K562 (cell line): ENCODE measurements at regions not wholly inside any gene's neighbourhood (a gene's known extent, or its start where the extent isn't known, plus 50 kb on each side); places are given as distances from the start of the nearest gene placed in this dataset.

Experiments
- ATAC-seq: fragments of 200-7000 bp; cut with Tn5 transposase; 3 replicates; pipeline ENCODE4 v1.9.1; 2020; ENCODE audit warnings: moderate library complexity
- BruUV-seq: library from RNA; stranded (reverse); fragments of 400-500 nt; replicated peaks from 2 replicates; lab custom pipeline; 2021; lab: Mats Ljungman, UMichigan
- CTCF ChIA-PET: fragments of 300-600 bp; formaldehyde crosslinking; extraction: SDS; loops from one replicate; lab custom pipeline; 2021; ENCODE audit warnings: low intra/inter-chr PET ratio; lab: Yijun Ruan, JAX
- POLR2A ChIA-PET: fragments of 300-600, 350-650 bp; sonication (Branson Sonifier 250); formaldehyde crosslinking; extraction: SDS; loops from one replicate; lab custom pipeline; 2021; ENCODE audit warnings: antibody characterized with exemption, inconsistent platforms; lab: Yijun Ruan, JAX
- DNase-seq, 4 experiments: peaks; one replicate each; pipeline versions ENCODE4 v3.0.0 to v3.0.0-alpha.2; 2011 to 2018; ENCODE audit warnings: low spot score in 3 of 4, mixed read lengths in 3 of 4; ENCODE audit errors: extremely low read depth in 1 of 4
- FAIRE-seq: peaks from 2 replicates; lab custom pipeline; 2011; peaks lifted over from hg19 to GRCh38; lab: Jason Lieb, UNC
- H2AFZ ChIP-seq: 2 replicates; pipeline ENCODE4 v1.6.0; 2011; ENCODE audit warnings: low read depth, low read length, control low read depth, inconsistent platforms
- H3K27ac ChIP-seq: fragments of 200-600 bp; 3 replicates; pipeline ENCODE4 v1.8.0; 2011; ENCODE audit warnings: low read depth, mild to moderate bottlenecking, control low read depth, inconsistent platforms, low read length, moderate library complexity, mixed read lengths; ENCODE audit errors: extremely low read depth
- H3K27me3 ChIP-seq, 2 experiments: fragments of 300-600 bp in 1 of 2; 2 replicates in 1 of 2; 3 replicates in 1 of 2; pipeline versions ENCODE4 v1.6.0 to v1.8.0; 2011; ENCODE audit warnings: inconsistent platforms in 2 of 2, low read length in 2 of 2, mild to moderate bottlenecking in 1 of 2, mixed read lengths in 1 of 2, moderate library complexity in 1 of 2; ENCODE audit not compliant: control insufficient read depth in 2 of 2, insufficient read depth in 2 of 2
- H3K36me3 ChIP-seq: fragments of 300-600 bp; 3 replicates; pipeline ENCODE4 v1.8.0; 2011; ENCODE audit warnings: mild to moderate bottlenecking, low read length, inconsistent platforms; ENCODE audit not compliant: control insufficient read depth, insufficient read depth
- H3K4me1 ChIP-seq, 2 experiments: fragments of 200-600 bp in 1 of 2; replicated peaks in 1 of 2; 2 replicates in 1 of 2; 3 replicates in 1 of 2; pipeline versions ENCODE4 v1.5.1 to v1.8.0; 2011; ENCODE audit warnings: inconsistent platforms in 2 of 2, low read length in 2 of 2, mild to moderate bottlenecking in 1 of 2, mixed read lengths in 1 of 2, moderate library complexity in 1 of 2; ENCODE audit not compliant: control insufficient read depth in 2 of 2, insufficient read depth in 2 of 2
- H3K4me2 ChIP-seq: 2 replicates; pipeline ENCODE4 v1.6.1; 2011; ENCODE audit warnings: low read length, control low read depth, inconsistent platforms, mixed read lengths; ENCODE audit not compliant: insufficient read depth
- H3K4me3 ChIP-seq: fragments of 200-600 bp; sonication (generic), shearing (Covaris generic); 2 replicates; pipeline ENCODE4 v1.5.1; 2016; ENCODE audit warnings: control low read depth, inconsistent platforms
- H3K79me2 ChIP-seq: fragments of 200-600 bp; 3 replicates; pipeline ENCODE4 v1.8.0; 2011; ENCODE audit warnings: low read length, inconsistent platforms; ENCODE audit not compliant: control insufficient read depth, insufficient read depth
- H3K9ac ChIP-seq, 2 experiments: 2 replicates each; pipeline versions ENCODE4 v1.6.0 to v1.6.1; 2011; ENCODE audit warnings: low read depth in 2 of 2, low read length in 2 of 2, control low read depth in 1 of 2, inconsistent platforms in 1 of 2, mild to moderate bottlenecking in 1 of 2, mixed read lengths in 1 of 2; ENCODE audit not compliant: insufficient read depth in 1 of 2
- H3K9me1 ChIP-seq: one replicate; pipeline ENCODE4 v1.6.0; 2011; ENCODE audit warnings: inconsistent platforms, mild to moderate bottlenecking, low read length, moderate library complexity; ENCODE audit not compliant: control insufficient read depth, insufficient read depth
- H3K9me3 ChIP-seq: replicated peaks from 2 replicates; pipeline ENCODE4 v1.5.1; 2011; ENCODE audit warnings: low read depth, low read length, inconsistent platforms; ENCODE audit not compliant: control insufficient read depth, insufficient read depth
- H4K20me1 ChIP-seq: replicated peaks from 2 replicates; pipeline ENCODE4 v1.6.1; 2011; ENCODE audit warnings: low read length, inconsistent platforms, mixed read lengths; ENCODE audit not compliant: control insufficient read depth, insufficient read depth
- CREBBP ChIP-seq: IDR thresholded peaks from one replicate; pipeline ENCODE4 v1.6.1; 2012; ENCODE audit warnings: low read depth, mild to moderate bottlenecking, control low read depth, inconsistent platforms, low read length
- ESRRA ChIP-seq: fragments of 450-650 bp; IDR thresholded peaks from 2 replicates; pipeline ENCODE4 v1.6.1; 2014; ENCODE audit warnings: low read depth, mild to moderate bottlenecking, moderate library complexity, borderline replicate concordance
- FOXA3 ChIP-seq, 2 experiments: fragments of 450-650 bp in 1 of 2; sonication (generic) in 1 of 2; formaldehyde crosslinking; IDR thresholded peaks in 1 of 2; conservative IDR thresholded peaks in 1 of 2; 2 replicates each; pipeline versions ENCODE4 v1.4.0 to v1.8.0; 2020 to 2022; ENCODE audit warnings: mild to moderate bottlenecking in 2 of 2, missing genetic modification reagents in 1 of 2
- FOXO4 ChIP-seq: fragments of 450-650 bp; formaldehyde crosslinking; IDR thresholded peaks from 2 replicates; pipeline ENCODE4 v1.4.0; 2020; ENCODE audit warnings: mild to moderate bottlenecking, moderate library complexity
- TEAD1 ChIP-seq, 2 experiments: fragments of 450-650 bp in 1 of 2; sonication (generic) in 1 of 2; formaldehyde crosslinking; IDR thresholded peaks; 2 replicates each; pipeline versions ENCODE4 v1.4.0 to v1.8.0; 2020 to 2022; ENCODE audit warnings: mild to moderate bottlenecking in 2 of 2, missing genetic modification reagents in 1 of 2
- ZC3H4 ChIP-seq: sonication (generic); formaldehyde crosslinking; IDR thresholded peaks from 2 replicates; pipeline ENCODE4 v1.9.0; 2021; ENCODE audit warnings: missing genetic modification reagents, borderline replicate concordance
- ZNF507 ChIP-seq: conservative IDR thresholded peaks from 2 replicates; pipeline ENCODE4 v1.6.1; 2017; ENCODE audit warnings: missing genetic modification characterization, missing compliant biosample characterization
- ZNF592 ChIP-seq: fragments of 450-650 bp; IDR thresholded peaks from 2 replicates; pipeline ENCODE4 v1.6.1; 2017; ENCODE audit warnings: antibody characterized with exemption, mild to moderate bottlenecking
- ZNF75A ChIP-seq: fragments of 450-650 bp; formaldehyde crosslinking; IDR thresholded peaks from 2 replicates; pipeline ENCODE4 v1.4.0; 2020; ENCODE audit warnings: mild to moderate bottlenecking
- WGBS: fragments of 100-300 bp; shearing (Covaris generic); methylation state at CpG from one replicate; pipeline ENCODE4 v1.1.6; 2016; ENCODE audit warnings: low coverage, mixed read lengths; ENCODE audit not compliant: insufficient coverage; ENCODE audit errors: missing lambda C conversion rate; 5-methylcytosine and 5-hydroxymethylcytosine counted together
- in situ Hi-C: fragments of 300-500 bp; cut with MboI; formaldehyde crosslinking; loops from 4 replicates; pipeline ENCODE4 v1.15.0; 2018; ENCODE audit warnings: inconsistent platforms, mixed read lengths
- intact Hi-C: fragments of 100-400 bp; cut with micrococcal nuclease; formaldehyde crosslinking; loops from 2 replicates; pipeline ENCODE4 v1.14.2; 2022
- TF ChIP-seq, protein P1 (sequence below): fragments of 150-350 bp; conservative IDR thresholded peaks from 2 replicates; pipeline ENCODE4 v1.6.1; 2014; ENCODE audit warnings: low read length
- TF ChIP-seq, protein P2 (sequence below): conservative IDR thresholded peaks from 2 replicates; pipeline ENCODE4 v1.6.1; 2011; ENCODE audit warnings: low read depth, mild to moderate bottlenecking, low read length; ENCODE audit not compliant: control insufficient read depth
- TF ChIP-seq, protein P3 (sequence below): fragments of 450-650 bp; IDR thresholded peaks from 2 replicates; pipeline ENCODE4 v1.6.1; 2016; ENCODE audit warnings: low read depth, mild to moderate bottlenecking, moderate library complexity

- Histone ChIP-seq H3K9me3 (no peaks in the 10 kb centered on the region), H3K27ac (no peak overlapping the region), H3K4me3 (no peak overlapping the region), H3K9ac (no peak overlapping the region), H3K36me3 (no peaks in the 10 kb centered on the region), H3K4me2 (no peak overlapping the region), H2AFZ (no peak overlapping the region), H3K4me1 (no peaks in the 10 kb centered on the region), H4K20me1 (no peaks in the 10 kb centered on the region)
- intact Hi-C loops, result no loop called here
- WGBS, result 0% methylated on average over 3 of the region's 3 CpGs
- BruUV-seq, result no TSS peak
- ATAC-seq, result no peak
- ChIA-PET POLR2A (no interaction called here), CTCF (no interaction called here)
- DNase-seq, result no peak
- in situ Hi-C loops, result no loop called here
- TF ChIP-seq ZNF592 (no peak), ZNF75A (CRISPR knock-in tag) (no peak), FOXA3 (CRISPR knock-in tag; conservative IDR thresholded peaks at IDR 0.05 in 1 of 2, IDR thresholded peaks at IDR 0.05 in 1 of 2) (no peak), ESRRA (no peak), CREBBP (no peak), TEAD1 (CRISPR knock-in tag; IDR thresholded peaks at IDR 0.05) (no peak), FOXO4 (CRISPR knock-in tag) (no peak), ZC3H4 (CRISPR knock-in tag) (no peak), ZNF507 (tag) (no peak)
- TF ChIP-seq, protein P1, sequence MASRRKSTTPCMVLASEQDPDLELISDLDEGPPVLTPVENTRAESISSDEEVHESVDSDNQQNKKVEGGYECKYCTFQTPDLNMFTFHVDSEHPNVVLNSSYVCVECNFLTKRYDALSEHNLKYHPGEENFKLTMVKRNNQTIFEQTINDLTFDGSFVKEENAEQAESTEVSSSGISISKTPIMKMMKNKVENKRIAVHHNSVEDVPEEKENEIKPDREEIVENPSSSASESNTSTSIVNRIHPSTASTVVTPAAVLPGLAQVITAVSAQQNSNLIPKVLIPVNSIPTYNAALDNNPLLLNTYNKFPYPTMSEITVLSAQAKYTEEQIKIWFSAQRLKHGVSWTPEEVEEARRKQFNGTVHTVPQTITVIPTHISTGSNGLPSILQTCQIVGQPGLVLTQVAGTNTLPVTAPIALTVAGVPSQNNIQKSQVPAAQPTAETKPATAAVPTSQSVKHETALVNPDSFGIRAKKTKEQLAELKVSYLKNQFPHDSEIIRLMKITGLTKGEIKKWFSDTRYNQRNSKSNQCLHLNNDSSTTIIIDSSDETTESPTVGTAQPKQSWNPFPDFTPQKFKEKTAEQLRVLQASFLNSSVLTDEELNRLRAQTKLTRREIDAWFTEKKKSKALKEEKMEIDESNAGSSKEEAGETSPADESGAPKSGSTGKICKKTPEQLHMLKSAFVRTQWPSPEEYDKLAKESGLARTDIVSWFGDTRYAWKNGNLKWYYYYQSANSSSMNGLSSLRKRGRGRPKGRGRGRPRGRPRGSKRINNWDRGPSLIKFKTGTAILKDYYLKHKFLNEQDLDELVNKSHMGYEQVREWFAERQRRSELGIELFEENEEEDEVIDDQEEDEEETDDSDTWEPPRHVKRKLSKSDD, result no peak
- TF ChIP-seq, protein P2, sequence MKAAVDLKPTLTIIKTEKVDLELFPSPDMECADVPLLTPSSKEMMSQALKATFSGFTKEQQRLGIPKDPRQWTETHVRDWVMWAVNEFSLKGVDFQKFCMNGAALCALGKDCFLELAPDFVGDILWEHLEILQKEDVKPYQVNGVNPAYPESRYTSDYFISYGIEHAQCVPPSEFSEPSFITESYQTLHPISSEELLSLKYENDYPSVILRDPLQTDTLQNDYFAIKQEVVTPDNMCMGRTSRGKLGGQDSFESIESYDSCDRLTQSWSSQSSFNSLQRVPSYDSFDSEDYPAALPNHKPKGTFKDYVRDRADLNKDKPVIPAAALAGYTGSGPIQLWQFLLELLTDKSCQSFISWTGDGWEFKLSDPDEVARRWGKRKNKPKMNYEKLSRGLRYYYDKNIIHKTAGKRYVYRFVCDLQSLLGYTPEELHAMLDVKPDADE, result no peak
- TF ChIP-seq, protein P3, sequence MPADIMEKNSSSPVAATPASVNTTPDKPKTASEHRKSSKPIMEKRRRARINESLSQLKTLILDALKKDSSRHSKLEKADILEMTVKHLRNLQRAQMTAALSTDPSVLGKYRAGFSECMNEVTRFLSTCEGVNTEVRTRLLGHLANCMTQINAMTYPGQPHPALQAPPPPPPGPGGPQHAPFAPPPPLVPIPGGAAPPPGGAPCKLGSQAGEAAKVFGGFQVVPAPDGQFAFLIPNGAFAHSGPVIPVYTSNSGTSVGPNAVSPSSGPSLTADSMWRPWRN, result no peak
- TF ChIP-seq, all 486 proteins: peak for 0
- H3K27me3 ChIP-seq, result peaks cover 0 to 24% of the 10 kb centered on the region in 2 experiments; a peak in 3 of 5 replicates
- no peaks in the 10 kb centered on the region for H3K79me2 ChIP-seq
- H3K9me1 ChIP-seq, result no peaks in the 10 kb centered on the region
- no peak for FAIRE-seq
Measured at GRCh38 chr19:28386066-28386465, 826.9 kb downstream of the UQCRFS1 start.
